ENCODE measurements at regions not wholly inside any gene's neighbourhood (a gene's known extent, or its start where the extent isn't known, plus 50 kb on each side); places are given as distances from the start of the nearest gene placed in this dataset.

DNA sequence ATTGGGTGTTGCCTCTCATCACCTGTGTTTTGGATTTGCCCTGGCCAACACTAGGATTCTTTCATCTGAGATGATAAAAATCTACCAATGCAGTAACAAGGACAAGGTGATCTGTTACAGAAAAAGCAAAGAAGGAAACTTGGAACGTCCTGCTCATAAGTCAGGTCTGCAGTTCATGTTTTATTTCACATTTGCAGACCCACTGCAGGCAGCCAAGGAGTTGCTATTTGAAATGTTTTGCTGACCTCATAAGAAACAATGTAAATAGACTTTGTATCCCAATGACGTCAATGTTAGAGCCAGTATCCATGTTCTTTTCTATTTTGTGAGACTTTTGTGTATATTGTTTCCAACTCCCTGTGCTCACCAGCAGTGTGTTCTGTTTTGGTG lies 312.9 kb downstream of the DEPDC1B start:
- TF ChIP-seq, protein P1, sequence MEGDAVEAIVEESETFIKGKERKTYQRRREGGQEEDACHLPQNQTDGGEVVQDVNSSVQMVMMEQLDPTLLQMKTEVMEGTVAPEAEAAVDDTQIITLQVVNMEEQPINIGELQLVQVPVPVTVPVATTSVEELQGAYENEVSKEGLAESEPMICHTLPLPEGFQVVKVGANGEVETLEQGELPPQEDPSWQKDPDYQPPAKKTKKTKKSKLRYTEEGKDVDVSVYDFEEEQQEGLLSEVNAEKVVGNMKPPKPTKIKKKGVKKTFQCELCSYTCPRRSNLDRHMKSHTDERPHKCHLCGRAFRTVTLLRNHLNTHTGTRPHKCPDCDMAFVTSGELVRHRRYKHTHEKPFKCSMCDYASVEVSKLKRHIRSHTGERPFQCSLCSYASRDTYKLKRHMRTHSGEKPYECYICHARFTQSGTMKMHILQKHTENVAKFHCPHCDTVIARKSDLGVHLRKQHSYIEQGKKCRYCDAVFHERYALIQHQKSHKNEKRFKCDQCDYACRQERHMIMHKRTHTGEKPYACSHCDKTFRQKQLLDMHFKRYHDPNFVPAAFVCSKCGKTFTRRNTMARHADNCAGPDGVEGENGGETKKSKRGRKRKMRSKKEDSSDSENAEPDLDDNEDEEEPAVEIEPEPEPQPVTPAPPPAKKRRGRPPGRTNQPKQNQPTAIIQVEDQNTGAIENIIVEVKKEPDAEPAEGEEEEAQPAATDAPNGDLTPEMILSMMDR (IDR thresholded peaks at IDR 0.05; ENCODE audit: extremely low read depth, missing control alignments), result no peak
- DNase-seq (ENCODE audit: low spot score), result no peak

DNA sequence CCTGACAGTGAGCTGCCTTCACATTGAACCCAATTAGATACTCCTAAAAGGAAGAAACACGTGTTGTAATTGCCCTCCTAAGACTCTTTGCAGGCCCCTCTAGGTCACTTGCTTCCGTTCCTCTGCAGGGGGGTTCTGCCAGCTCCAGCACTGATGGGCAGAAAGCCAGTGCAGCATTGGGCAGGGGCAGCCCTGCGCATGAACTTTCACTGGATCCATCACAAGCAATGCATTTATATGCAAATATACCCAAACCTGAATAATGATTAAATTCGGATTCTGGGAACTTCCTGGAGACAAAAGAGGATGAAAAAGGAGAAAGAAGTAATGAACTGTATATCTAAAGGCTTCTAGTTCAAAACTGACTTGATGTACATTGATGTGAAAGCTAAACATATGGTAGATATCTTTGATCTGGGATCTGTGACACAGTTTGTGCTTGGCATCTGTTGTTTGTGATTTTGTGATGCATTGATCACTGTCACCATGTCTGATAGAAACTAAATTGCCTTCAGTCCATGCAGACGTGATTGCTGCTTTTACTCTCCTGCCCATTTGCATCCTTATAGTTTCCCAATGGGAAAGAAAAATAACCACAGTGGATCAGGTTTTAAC lies 313.4 kb downstream of the DEPDC1B start:
- DNase-seq (ENCODE audit: low spot score), result no peak
- TF ChIP-seq, protein P1 (IDR thresholded peaks at IDR 0.05; ENCODE audit: extremely low read depth, missing control alignments), result no peak

GRCh38 chr5:60382716-60383115 lies 317.2 kb downstream of the DEPDC1B start:
- TF ChIP-seq, protein P1 (IDR thresholded peaks at IDR 0.05; ENCODE audit: extremely low read depth, missing control alignments), result no peak

DNA sequence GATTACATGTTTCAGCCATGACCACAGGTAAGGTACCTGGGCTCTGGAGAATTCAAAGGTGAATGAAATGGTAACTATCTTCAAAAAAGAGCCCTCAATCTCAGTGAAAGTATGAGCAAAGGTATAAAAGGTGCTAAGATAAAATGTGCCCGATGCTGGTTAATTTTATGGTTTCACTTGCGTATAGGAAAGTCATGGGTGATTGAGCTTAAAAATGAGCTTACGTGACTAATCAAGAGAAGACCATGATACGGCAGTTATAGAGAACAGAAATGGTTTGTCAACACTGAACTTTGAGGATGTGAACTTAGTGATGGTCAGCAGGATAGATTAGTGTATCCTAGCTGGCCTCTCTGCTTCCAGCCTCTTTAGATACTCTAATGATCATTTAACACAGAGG lies 320.1 kb downstream of the DEPDC1B start:
- TF ChIP-seq, protein P1 (IDR thresholded peaks at IDR 0.05; ENCODE audit: extremely low read depth, missing control alignments), result no peak
- peak; percentile 10 for DNase-seq (ENCODE audit: low spot score)

More at GRCh38 chr5:60382716-60383115, 317.2 kb downstream of the DEPDC1B start:
- DNase-seq (ENCODE audit: low spot score), result peak; percentile 39

DNA sequence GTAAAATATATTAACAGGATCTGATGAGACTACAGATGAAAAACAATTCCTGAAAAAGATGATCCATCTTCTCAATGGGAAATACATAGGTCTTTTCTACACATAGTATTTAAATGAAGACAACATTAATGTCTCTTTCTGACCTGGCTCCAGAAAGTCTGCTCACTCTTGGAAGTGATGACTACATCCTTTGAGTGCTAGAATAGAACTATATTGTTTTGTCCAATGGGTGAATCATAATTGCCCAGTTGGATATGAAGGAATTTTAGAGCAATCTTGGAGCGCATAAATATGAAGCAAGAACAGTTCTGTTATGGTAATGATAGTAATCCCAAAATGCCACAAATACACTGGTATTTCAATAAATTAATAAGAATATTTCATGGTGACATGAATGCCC lies 322.1 kb downstream of the DEPDC1B start:
- TF ChIP-seq, protein P1 (IDR thresholded peaks at IDR 0.05; ENCODE audit: extremely low read depth, missing control alignments), result no peak
- no peak for DNase-seq (ENCODE audit: low spot score)

DNA sequence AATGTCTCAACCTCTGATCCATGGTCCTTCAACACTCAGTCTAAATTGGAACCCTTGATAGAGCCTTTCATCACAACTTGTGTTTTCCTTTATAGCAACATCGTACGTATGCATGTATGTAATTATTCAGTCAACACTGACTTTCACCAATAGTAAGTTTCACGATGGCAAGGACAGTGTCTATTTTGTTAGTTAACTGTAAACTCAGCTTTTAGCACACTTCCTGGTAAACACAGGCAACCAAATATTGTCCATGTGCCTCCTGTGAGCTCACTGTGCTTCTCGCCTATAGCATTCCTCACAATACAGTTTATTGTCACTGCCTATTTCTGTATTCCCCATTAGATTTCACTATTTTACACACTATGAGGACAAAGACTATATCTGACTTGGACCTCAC lies 323.1 kb downstream of the DEPDC1B start:
- TF ChIP-seq, protein P1 (IDR thresholded peaks at IDR 0.05; ENCODE audit: extremely low read depth, missing control alignments), result no peak
- DNase-seq (ENCODE audit: low spot score), result no peak

DNA sequence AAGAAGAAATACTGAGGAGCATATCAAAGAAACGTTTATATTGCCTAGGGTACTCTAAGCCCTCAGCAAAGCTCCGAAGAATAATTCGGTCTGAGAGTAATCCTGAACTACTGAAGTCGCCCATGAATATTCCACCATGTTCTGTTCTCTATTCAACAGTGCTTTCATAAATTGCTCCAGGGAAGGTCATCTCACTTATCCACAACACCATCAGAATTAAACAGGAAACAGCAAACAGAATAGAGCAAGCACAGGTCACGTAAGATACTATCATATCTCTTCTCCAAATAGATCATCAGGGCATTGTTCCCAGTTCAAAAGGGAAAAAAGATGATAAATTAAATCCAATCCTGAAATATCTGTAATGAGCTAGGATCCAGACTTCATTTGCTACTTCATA lies 325.6 kb downstream of the DEPDC1B start:
- DNase-seq (ENCODE audit: low spot score), result no peak

More for the DNA sequence above, 325.6 kb downstream of the DEPDC1B start:
- TF ChIP-seq, protein P1 (IDR thresholded peaks at IDR 0.05; ENCODE audit: extremely low read depth, missing control alignments), result no peak

Data from GM20000 (cell line).